ENCODE measurements at regions not wholly inside any gene's neighbourhood (a gene's known extent, or its start where the extent isn't known, plus 50 kb on each side); places are given as distances from the start of the nearest gene placed in this dataset.

DNA sequence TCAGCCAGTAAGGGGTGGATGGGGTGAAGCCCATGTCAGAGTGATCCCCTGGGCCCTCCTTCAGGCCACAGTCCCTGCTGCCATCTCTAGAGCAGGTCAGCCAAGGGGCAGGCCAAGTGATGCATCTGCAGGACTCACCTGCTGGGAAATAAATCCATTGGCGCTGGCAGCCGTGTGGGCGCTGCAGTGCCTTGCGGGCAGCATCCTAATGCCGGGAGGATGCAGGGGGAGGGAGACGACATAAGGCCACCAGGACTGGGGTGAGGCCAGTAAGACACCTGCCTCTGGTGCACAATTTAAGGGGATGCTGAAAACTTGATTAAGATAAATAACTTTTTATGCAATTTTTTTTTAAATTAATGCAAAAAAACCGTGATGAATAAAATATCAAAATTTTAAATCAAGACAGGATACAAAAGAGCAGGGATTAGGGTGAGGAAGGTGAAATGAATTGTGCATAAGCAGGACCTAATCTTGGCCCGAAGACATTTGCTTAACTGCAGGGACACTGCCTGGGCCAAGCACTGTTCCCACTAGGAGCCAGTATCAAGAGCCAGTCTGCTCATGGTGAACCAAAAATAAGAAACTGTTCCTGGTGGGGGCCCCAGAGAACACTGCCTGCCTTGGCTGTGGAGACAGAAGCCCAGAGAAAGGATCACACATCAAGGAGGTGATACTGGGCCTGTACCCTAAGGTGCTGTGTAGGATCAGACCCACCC lies 67.5 kb upstream of the CPLX2 start:
- TF ChIP-seq POLR2A (IDR thresholded peaks at IDR 0.05) (no peak), POLR2AphosphoS5 (IDR thresholded peaks at IDR 0.05) (no peak)
- TF ChIP-seq, protein P1, sequence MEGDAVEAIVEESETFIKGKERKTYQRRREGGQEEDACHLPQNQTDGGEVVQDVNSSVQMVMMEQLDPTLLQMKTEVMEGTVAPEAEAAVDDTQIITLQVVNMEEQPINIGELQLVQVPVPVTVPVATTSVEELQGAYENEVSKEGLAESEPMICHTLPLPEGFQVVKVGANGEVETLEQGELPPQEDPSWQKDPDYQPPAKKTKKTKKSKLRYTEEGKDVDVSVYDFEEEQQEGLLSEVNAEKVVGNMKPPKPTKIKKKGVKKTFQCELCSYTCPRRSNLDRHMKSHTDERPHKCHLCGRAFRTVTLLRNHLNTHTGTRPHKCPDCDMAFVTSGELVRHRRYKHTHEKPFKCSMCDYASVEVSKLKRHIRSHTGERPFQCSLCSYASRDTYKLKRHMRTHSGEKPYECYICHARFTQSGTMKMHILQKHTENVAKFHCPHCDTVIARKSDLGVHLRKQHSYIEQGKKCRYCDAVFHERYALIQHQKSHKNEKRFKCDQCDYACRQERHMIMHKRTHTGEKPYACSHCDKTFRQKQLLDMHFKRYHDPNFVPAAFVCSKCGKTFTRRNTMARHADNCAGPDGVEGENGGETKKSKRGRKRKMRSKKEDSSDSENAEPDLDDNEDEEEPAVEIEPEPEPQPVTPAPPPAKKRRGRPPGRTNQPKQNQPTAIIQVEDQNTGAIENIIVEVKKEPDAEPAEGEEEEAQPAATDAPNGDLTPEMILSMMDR (IDR thresholded peaks at IDR 0.05), result no peak

All from breast epithelium (tissue), 3 donors.